ENCODE measurements at regions not wholly inside any gene's neighbourhood (a gene's known extent, or its start where the extent isn't known, plus 50 kb on each side); places are given as distances from the start of the nearest gene placed in this dataset.

DNA sequence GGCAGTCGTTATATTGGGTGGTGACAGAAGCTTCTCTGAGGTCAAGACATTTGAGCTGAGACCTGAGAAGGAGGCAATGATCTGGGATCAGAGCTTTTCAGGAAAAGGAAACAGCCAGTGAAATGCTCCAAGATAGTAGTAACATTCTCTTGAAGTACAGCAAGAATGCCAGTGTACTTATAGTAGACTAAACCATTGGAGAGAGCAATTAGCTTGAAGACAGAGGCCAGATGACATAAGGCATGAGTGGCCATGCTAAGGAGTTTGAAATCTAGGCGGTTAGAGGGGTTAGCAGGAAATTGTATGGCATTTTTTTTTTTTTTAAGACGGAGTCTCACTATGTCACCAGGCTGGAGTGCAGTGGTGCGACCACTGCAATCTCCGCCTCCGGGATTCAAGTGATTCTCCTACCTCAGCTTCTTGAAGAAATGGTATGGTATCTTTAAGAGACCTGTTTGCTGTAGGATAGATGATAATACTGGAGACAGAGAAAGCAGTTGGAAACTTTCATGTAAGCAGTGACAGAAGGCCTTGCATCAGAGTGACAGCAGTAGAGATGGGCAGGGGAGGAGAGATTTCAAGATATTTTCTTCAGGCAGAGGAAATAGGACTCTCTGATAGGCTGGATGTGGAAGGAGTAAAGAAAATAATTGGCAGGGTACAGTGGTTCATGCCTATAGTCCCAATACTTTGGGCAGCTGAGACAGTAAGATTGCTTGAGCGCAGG lies 482.2 kb upstream of the PAPPA start:
- in situ Hi-C loops (cut with HindIII; ENCODE audit: extremely low pct_ligation_motif_present, low pct_unique_long_range_greater_than_20kb) (no loop called here), intact Hi-C loops (cut with micrococcal nuclease; ENCODE audit: unreplicated experiment) (no loop called here)

DNA sequence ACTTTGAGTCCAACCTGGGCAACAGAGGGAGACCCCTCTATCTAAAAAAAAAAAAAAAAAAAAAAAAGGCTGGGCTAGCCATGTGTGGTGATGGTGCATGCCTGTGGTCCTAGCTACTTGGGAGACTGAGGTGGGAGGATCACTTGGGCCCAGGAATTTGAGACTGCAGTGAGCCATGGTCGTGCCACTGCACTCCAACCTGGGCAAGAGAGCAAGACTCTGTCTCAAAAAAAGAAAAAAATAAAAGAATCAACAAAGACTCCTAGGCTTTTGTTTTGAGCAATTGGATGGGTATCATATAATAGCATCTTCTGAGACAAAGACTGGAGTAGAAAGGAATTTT lies 481.7 kb upstream of the PAPPA start:
- H2AFZ ChIP-seq (ENCODE audit: low read length), result no peak overlapping the region
- in situ Hi-C loops (cut with HindIII; ENCODE audit: extremely low pct_ligation_motif_present, low pct_unique_long_range_greater_than_20kb) (no loop called here), intact Hi-C loops (cut with micrococcal nuclease; ENCODE audit: unreplicated experiment) (no loop called here)
- no peaks in the 10 kb centered on the region for H4K20me1 ChIP-seq (ENCODE audit: insufficient read depth, low read length)
- ChIA-PET POLR2A (no interaction called here), CTCF (ENCODE audit: low intra/inter-chr PET ratio, low total read pairs) (no interaction called here)
- H3K27ac ChIP-seq (ENCODE audit: extremely low read length, insufficient read depth, low read length), result no peak overlapping the region
- H3K79me2 ChIP-seq (ENCODE audit: insufficient read depth, low read length), result no peaks in the 10 kb centered on the region
- no peaks in the 10 kb centered on the region for H3K4me1 ChIP-seq (ENCODE audit: insufficient read depth, low read length)
- H3K9me3 ChIP-seq (ENCODE audit: low read length), result no peaks in the 10 kb centered on the region
- no peak overlapping the region for H3K4me3 ChIP-seq (replicated peaks in 1 of 3; ENCODE audit: insufficient read depth in 1 of 3, low read depth in 2 of 3, low read length in 3 of 3)
- DNase-seq (ENCODE audit: low spot score) (no peak), FAIRE-seq (no peak), ATAC-seq (no peak)
- 0% methylated on average over 1 of the region's 1 CpG for WGBS (ENCODE audit: low lambda C conversion rate)
- no peak overlapping the region for H3K9ac ChIP-seq (ENCODE audit: insufficient read depth, low read depth, low read length)
- H3K27me3 ChIP-seq (ENCODE audit: control insufficient read depth in 1 of 2, insufficient read depth in 2 of 2, low read length in 2 of 2), result no peaks in the 10 kb centered on the region
- H3K36me3 ChIP-seq (replicated peaks in 1 of 2; ENCODE audit: control insufficient read depth in 1 of 2, insufficient read depth in 2 of 2, low read length in 2 of 2), result no peaks in the 10 kb centered on the region
- BruUV-seq (replicated peaks), result no TSS peak
- TF ChIP-seq, protein P1, sequence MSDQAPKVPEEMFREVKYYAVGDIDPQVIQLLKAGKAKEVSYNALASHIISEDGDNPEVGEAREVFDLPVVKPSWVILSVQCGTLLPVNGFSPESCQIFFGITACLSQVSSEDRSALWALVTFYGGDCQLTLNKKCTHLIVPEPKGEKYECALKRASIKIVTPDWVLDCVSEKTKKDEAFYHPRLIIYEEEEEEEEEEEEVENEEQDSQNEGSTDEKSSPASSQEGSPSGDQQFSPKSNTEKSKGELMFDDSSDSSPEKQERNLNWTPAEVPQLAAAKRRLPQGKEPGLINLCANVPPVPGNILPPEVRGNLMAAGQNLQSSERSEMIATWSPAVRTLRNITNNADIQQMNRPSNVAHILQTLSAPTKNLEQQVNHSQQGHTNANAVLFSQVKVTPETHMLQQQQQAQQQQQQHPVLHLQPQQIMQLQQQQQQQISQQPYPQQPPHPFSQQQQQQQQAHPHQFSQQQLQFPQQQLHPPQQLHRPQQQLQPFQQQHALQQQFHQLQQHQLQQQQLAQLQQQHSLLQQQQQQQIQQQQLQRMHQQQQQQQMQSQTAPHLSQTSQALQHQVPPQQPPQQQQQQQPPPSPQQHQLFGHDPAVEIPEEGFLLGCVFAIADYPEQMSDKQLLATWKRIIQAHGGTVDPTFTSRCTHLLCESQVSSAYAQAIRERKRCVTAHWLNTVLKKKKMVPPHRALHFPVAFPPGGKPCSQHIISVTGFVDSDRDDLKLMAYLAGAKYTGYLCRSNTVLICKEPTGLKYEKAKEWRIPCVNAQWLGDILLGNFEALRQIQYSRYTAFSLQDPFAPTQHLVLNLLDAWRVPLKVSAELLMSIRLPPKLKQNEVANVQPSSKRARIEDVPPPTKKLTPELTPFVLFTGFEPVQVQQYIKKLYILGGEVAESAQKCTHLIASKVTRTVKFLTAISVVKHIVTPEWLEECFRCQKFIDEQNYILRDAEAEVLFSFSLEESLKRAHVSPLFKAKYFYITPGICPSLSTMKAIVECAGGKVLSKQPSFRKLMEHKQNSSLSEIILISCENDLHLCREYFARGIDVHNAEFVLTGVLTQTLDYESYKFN (CRISPR knock-in tag; conservative IDR thresholded peaks at IDR 0.05), result no peak
- TF ChIP-seq, protein P2, sequence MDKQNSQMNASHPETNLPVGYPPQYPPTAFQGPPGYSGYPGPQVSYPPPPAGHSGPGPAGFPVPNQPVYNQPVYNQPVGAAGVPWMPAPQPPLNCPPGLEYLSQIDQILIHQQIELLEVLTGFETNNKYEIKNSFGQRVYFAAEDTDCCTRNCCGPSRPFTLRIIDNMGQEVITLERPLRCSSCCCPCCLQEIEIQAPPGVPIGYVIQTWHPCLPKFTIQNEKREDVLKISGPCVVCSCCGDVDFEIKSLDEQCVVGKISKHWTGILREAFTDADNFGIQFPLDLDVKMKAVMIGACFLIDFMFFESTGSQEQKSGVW (CRISPR knock-in tag; IDR thresholded peaks at IDR 0.05; ENCODE audit: borderline replicate concordance), result no peak
- no peak overlapping the region for H3K4me2 ChIP-seq (ENCODE audit: low read depth, low read length)

More for the DNA sequence above, 482.2 kb upstream of the PAPPA start:
- H3K79me2 ChIP-seq (ENCODE audit: insufficient read depth, low read length), result no peaks in the 10 kb centered on the region
- no peak for FAIRE-seq
- no peaks in the 10 kb centered on the region for H3K36me3 ChIP-seq (replicated peaks in 1 of 2; ENCODE audit: control insufficient read depth in 1 of 2, insufficient read depth in 2 of 2, low read length in 2 of 2)
- H4K20me1 ChIP-seq (ENCODE audit: insufficient read depth, low read length), result no peaks in the 10 kb centered on the region
- no peaks in the 10 kb centered on the region for H3K9me3 ChIP-seq (ENCODE audit: low read length)
- no peak overlapping the region for H3K27ac ChIP-seq (ENCODE audit: extremely low read length, insufficient read depth, low read length)
- ChIA-PET POLR2A (no interaction called here), CTCF (ENCODE audit: low intra/inter-chr PET ratio, low total read pairs) (no interaction called here)
- TF ChIP-seq, protein P3, sequence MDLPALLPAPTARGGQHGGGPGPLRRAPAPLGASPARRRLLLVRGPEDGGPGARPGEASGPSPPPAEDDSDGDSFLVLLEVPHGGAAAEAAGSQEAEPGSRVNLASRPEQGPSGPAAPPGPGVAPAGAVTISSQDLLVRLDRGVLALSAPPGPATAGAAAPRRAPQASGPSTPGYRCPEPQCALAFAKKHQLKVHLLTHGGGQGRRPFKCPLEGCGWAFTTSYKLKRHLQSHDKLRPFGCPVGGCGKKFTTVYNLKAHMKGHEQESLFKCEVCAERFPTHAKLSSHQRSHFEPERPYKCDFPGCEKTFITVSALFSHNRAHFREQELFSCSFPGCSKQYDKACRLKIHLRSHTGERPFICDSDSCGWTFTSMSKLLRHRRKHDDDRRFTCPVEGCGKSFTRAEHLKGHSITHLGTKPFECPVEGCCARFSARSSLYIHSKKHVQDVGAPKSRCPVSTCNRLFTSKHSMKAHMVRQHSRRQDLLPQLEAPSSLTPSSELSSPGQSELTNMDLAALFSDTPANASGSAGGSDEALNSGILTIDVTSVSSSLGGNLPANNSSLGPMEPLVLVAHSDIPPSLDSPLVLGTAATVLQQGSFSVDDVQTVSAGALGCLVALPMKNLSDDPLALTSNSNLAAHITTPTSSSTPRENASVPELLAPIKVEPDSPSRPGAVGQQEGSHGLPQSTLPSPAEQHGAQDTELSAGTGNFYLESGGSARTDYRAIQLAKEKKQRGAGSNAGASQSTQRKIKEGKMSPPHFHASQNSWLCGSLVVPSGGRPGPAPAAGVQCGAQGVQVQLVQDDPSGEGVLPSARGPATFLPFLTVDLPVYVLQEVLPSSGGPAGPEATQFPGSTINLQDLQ (CRISPR knock-in tag; IDR thresholded peaks at IDR 0.05), result no peak
- no peak for TF ChIP-seq KDM5A (IDR thresholded peaks at IDR 0.05; ENCODE audit: borderline replicate concordance, low read length)
- H3K4me3 ChIP-seq (replicated peaks in 1 of 3; ENCODE audit: insufficient read depth in 1 of 3, low read depth in 2 of 3, low read length in 3 of 3), result no peak overlapping the region
- H3K4me2 ChIP-seq (ENCODE audit: low read depth, low read length), result no peak overlapping the region
- 40% methylated on average over 7 of the region's 7 CpGs for WGBS (ENCODE audit: low lambda C conversion rate)
- BruUV-seq (replicated peaks), result no TSS peak
- no peak for ATAC-seq
- H3K27me3 ChIP-seq (ENCODE audit: control insufficient read depth in 1 of 2, insufficient read depth in 2 of 2, low read length in 2 of 2), result no peaks in the 10 kb centered on the region
- no peaks in the 10 kb centered on the region for H3K4me1 ChIP-seq (ENCODE audit: insufficient read depth, low read length)
- H2AFZ ChIP-seq (ENCODE audit: low read length), result no peak overlapping the region
- H3K9ac ChIP-seq (ENCODE audit: insufficient read depth, low read depth, low read length), result no peak overlapping the region
- no peak for DNase-seq (ENCODE audit: low spot score)
